Peyer's patch (tissue), 4 donors: ENCODE measurements at regions not wholly inside any gene's neighbourhood (a gene's known extent, or its start where the extent isn't known, plus 50 kb on each side); places are given as distances from the start of the nearest gene placed in this dataset.

Experiments used
- CTCF ChIP-seq, 6 experiments: fragments of 450-650 bp in 4 of 6; fragments of 200-600 bp in 2 of 6; sonication (generic) in 1 of 6; IDR thresholded peaks; one replicate each; pipeline ENCODE4 v1.5.1; 2017 to 2019; ENCODE audit warnings: antibody characterized with exemption in 6 of 6, mild to moderate bottlenecking in 3 of 6, moderate library complexity in 1 of 6
- POLR2A ChIP-seq, 2 donors: fragments of 450-650 bp; IDR thresholded peaks; one replicate each; pipeline ENCODE4 v1.5.1; 2017; ENCODE audit warnings: antibody characterized with exemption in 2 of 2, mild to moderate bottlenecking in 2 of 2, moderate library complexity in 2 of 2

DNA sequence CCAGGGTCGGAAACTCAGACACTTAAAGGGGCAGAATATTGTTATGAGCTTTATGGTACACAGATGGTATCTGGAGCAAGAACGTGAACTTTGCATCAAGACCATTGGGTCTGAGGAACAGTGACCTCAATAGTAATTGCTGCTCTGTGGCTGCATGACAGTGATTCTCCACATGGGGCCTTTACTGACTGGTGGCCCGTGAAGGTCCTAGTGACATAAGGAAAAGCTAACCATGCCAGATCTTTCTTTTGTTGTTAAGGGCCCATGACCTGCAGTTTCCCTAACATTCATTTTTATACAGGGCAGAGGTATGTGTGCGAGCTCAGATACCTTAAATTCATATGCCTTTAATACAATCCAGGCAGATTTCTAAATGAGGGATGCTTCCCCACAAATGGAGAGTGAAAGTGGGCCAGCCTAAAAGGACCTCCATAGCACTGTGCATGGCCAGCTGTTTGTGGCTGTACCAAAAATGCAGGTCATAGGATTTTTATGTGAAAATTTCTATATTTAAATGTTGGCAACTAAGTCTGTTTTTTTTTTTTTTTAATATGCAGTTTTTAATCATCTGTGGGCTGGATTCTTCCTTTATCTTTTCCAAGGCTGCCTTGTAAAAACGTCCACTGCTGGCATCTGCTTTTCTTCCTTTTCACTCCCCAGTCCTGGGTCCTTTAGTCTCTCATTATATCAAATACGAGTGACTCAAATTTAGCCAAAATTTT is 188.0 kb upstream of the IL12A start:
- no peak for TF ChIP-seq POLR2A (IDR thresholded peaks at IDR 0.05)
- no peak for TF ChIP-seq CTCF (IDR thresholded peaks at IDR 0.05)
